SU-DHL-6 (cell line): ENCODE measurements at regions not wholly inside any gene's neighbourhood (a gene's known extent, or its start where the extent isn't known, plus 50 kb on each side); places are given as distances from the start of the nearest gene placed in this dataset.

Experiments
- EZH2phosphoT487 ChIP-seq: fragments of 200-600 bp; sonication (generic), shearing (Covaris generic); conservative IDR thresholded peaks from 2 replicates; pipeline ENCODE4 v1.6.1; 2018; ENCODE audit warnings: mild to moderate bottlenecking, antibody characterized with exemption, low read length, moderate library complexity, mixed read lengths
- TF ChIP-seq, protein P1 (sequence below): fragments of 200-600 bp; sonication (generic); IDR thresholded peaks from one replicate; pipeline ENCODE4 v1.5.1; 2017; ENCODE audit warnings: antibody characterized with exemption, mild to moderate bottlenecking, low read length, moderate library complexity; ENCODE audit not compliant: insufficient read depth, poor library complexity, severe bottlenecking

DNA sequence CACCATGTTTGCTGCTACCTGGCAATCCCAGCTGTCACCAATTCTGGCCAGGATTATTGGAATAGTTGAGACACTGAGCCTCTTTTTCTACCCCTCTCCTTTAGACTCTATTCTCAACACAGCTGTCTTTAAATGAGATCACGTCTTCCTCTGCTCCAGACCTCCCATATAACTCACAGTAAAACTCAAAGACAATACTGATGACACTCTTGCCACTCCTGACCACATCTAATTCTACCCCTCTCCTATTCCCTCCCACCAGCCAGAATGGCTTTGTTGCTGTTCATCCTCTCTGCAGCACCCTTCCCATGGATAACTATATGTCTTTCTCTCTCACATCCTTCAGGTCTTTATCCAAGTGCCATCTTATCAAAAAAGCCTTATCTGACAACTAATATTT is 188.6 kb upstream of the IL15 start:
- TF ChIP-seq, protein P1, sequence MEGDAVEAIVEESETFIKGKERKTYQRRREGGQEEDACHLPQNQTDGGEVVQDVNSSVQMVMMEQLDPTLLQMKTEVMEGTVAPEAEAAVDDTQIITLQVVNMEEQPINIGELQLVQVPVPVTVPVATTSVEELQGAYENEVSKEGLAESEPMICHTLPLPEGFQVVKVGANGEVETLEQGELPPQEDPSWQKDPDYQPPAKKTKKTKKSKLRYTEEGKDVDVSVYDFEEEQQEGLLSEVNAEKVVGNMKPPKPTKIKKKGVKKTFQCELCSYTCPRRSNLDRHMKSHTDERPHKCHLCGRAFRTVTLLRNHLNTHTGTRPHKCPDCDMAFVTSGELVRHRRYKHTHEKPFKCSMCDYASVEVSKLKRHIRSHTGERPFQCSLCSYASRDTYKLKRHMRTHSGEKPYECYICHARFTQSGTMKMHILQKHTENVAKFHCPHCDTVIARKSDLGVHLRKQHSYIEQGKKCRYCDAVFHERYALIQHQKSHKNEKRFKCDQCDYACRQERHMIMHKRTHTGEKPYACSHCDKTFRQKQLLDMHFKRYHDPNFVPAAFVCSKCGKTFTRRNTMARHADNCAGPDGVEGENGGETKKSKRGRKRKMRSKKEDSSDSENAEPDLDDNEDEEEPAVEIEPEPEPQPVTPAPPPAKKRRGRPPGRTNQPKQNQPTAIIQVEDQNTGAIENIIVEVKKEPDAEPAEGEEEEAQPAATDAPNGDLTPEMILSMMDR, result no peak
- no peak for TF ChIP-seq EZH2phosphoT487
